ENCODE measurements at regions not wholly inside any gene's neighbourhood (a gene's known extent, or its start where the extent isn't known, plus 50 kb on each side); places are given as distances from the start of the nearest gene placed in this dataset.

DNA sequence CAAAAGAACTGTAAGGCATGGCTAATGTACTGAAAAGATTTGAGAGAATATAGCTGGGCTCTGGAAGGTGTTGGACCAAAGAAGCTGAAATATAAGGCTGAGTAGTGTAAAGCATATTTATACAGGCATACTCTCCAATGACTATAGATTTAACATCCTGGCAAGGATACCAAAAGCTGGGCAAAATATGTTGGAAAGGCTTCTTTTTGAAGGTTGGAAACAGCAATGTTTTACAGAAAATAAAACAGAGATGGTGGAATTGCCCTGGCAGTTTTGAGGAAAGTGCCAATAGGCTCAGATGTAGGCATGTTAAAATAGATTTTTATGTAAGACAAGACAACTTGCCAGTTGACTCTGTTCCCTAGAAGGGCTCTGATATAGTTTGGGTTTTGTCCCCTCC lies 184.1 kb upstream of the SHISA6 start:
- no peak for DNase-seq (ENCODE audit: low spot score)
- in situ Hi-C loops (cut with MboI; ENCODE audit: low sequenced_read_pairs, unreplicated experiment) = no loop called here
- no peak for TF ChIP-seq CTCF (IDR thresholded peaks at IDR 0.05; ENCODE audit: borderline replicate concordance, control extremely low read depth, extremely low read depth, insufficient read depth, missing control alignments)

- TF ChIP-seq CTCF (IDR thresholded peaks at IDR 0.05; ENCODE audit: borderline replicate concordance, control extremely low read depth, extremely low read depth, insufficient read depth, missing control alignments) = no peak
- DNase-seq (ENCODE audit: low spot score) = no peak
- in situ Hi-C loops (cut with MboI; ENCODE audit: low sequenced_read_pairs, unreplicated experiment) = no loop called here
Measured at GRCh38 chr17:11053846-11054245, 187.2 kb upstream of the SHISA6 start.

- no peak for TF ChIP-seq CTCF (IDR thresholded peaks at IDR 0.05; ENCODE audit: borderline replicate concordance, control extremely low read depth, extremely low read depth, insufficient read depth, missing control alignments)
- in situ Hi-C loops (cut with MboI; ENCODE audit: low sequenced_read_pairs, unreplicated experiment) = no loop called here
- no peak for DNase-seq (ENCODE audit: low spot score)
Measured at GRCh38 chr17:11049539-11049938, 191.5 kb upstream of the SHISA6 start.

DNA sequence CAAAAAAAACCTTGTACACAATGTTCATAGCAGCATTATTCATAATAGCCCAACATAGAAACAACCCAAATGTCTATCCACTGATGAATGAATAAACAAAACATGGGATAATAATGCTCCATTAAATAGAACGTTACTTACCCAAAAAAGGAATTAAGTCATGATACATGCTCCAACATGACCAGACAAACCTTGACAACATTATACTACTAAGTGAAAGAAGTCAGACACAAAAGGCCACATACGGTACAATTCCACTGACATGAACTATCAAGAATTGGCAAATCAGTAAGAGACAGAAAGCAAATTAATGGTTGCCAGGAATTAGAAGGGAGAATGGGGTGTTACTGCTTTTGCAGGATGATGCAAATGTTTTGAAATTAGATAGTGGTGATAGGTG lies 193.8 kb upstream of the SHISA6 start:
- in situ Hi-C loops (cut with MboI; ENCODE audit: low sequenced_read_pairs, unreplicated experiment) = no loop called here
- TF ChIP-seq CTCF (IDR thresholded peaks at IDR 0.05; ENCODE audit: borderline replicate concordance, control extremely low read depth, extremely low read depth, insufficient read depth, missing control alignments) = no peak
- DNase-seq (ENCODE audit: low spot score) = no peak

- in situ Hi-C loops (cut with MboI; ENCODE audit: low sequenced_read_pairs, unreplicated experiment) = no loop called here
- no peak for TF ChIP-seq CTCF (IDR thresholded peaks at IDR 0.05; ENCODE audit: borderline replicate concordance, control extremely low read depth, extremely low read depth, insufficient read depth, missing control alignments)
- no peak for DNase-seq (ENCODE audit: low spot score)
Measured at GRCh38 chr17:11039342-11039741, 201.5 kb upstream of the PIRT start.

DNA sequence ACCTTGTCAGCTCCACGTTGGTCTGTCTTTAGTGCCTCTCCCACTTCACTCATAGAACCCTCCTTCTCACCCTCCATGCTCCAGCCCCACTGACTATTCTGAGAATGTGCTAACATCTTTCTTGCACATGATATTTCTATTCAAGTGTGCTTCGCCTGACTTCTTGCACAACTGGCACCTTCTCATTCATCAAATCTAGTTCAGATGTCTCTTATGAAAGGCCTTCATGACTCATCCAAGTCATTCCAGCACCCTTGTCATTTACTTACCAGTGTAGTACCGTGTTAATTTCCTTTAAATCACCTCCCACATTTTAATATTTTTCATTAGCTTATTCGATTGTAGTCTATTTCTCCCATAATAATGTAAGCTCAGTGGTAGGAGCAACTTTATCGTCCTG lies 197.8 kb upstream of the PIRT start:
- in situ Hi-C loops (cut with MboI; ENCODE audit: low sequenced_read_pairs, unreplicated experiment) = no loop called here
- no peak for TF ChIP-seq CTCF (IDR thresholded peaks at IDR 0.05; ENCODE audit: borderline replicate concordance, control extremely low read depth, extremely low read depth, insufficient read depth, missing control alignments)
- no peak for DNase-seq (ENCODE audit: low spot score)

GRCh38 chr17:11031787-11032186 lies 193.9 kb upstream of the PIRT start:
- TF ChIP-seq CTCF (IDR thresholded peaks at IDR 0.05; ENCODE audit: borderline replicate concordance, control extremely low read depth, extremely low read depth, insufficient read depth, missing control alignments) = no peak
- in situ Hi-C loops (cut with MboI; ENCODE audit: low sequenced_read_pairs, unreplicated experiment) = no loop called here
- DNase-seq (ENCODE audit: low spot score) = no peak
